CD14-positive monocyte (primary cell): ENCODE measurements at regions not wholly inside any gene's neighbourhood (a gene's known extent, or its start where the extent isn't known, plus 50 kb on each side); places are given as distances from the start of the nearest gene placed in this dataset.

ENCODE experiments used
- DNase-seq, 3 donors: peaks; one replicate each; pipeline ENCODE4 v3.0.0-alpha.2; 2011 to 2022
- H2AFZ ChIP-seq: 2 replicates; pipeline ENCODE4 v1.6.0; 2012; ENCODE audit warnings: mild to moderate bottlenecking, low read depth, low read length, inconsistent platforms; ENCODE audit not compliant: insufficient read depth, poor library complexity, severe bottlenecking
- H3K27ac ChIP-seq, 2 donors: 1 replicate in 1 of 2; 2 replicates in 1 of 2; pipeline ENCODE4 v1.5.1; 2012 to 2013; ENCODE audit warnings: low read length in 2 of 2, control low read depth in 1 of 2, inconsistent platforms in 1 of 2, low read depth in 1 of 2, mild to moderate bottlenecking in 1 of 2
- H3K27me3 ChIP-seq, 2 donors: one replicate each; pipeline versions ENCODE4 v1.6.0 to v1.6.1; 2011 to 2013; ENCODE audit warnings: low read length in 2 of 2; ENCODE audit not compliant: control insufficient read depth in 2 of 2, insufficient read depth in 2 of 2
- H3K36me3 ChIP-seq, 2 donors: replicated peaks in 1 of 2; 1 replicate in 1 of 2; 2 replicates in 1 of 2; pipeline versions ENCODE4 v1.5.1 to v1.6.1; 2012 to 2013; ENCODE audit warnings: low read length in 2 of 2, control low read depth in 1 of 2, inconsistent platforms in 1 of 2, mild to moderate bottlenecking in 1 of 2; ENCODE audit not compliant: insufficient read depth in 2 of 2, control insufficient read depth in 1 of 2
- H3K4me1 ChIP-seq, 2 donors: 1 replicate in 1 of 2; 2 replicates in 1 of 2; pipeline versions ENCODE4 v1.5.1 to v1.6.1; 2012 to 2013; ENCODE audit warnings: low read length in 2 of 2, control low read depth in 1 of 2, inconsistent platforms in 1 of 2, mild to moderate bottlenecking in 1 of 2, moderate library complexity in 1 of 2; ENCODE audit not compliant: insufficient read depth in 2 of 2, control insufficient read depth in 1 of 2
- H3K4me2 ChIP-seq: replicated peaks from 2 replicates; pipeline ENCODE3; 2012; ENCODE audit warnings: low read length, moderate library complexity, mild to moderate bottlenecking; ENCODE audit not compliant: poor library complexity, severe bottlenecking; ENCODE audit errors: extremely low read depth
- H3K4me3 ChIP-seq, 3 experiments: fragments of 200-600 bp in 1 of 3; sonication (generic) in 1 of 3; replicated peaks in 1 of 3; 1 replicate in 2 of 3; 2 replicates in 1 of 3; pipeline ENCODE4 v1.5.1; 2011 to 2013; ENCODE audit warnings: low read length in 3 of 3, mild to moderate bottlenecking in 3 of 3, control low read depth in 2 of 3, low read depth in 2 of 3, inconsistent platforms in 1 of 3, moderate library complexity in 1 of 3
- H3K79me2 ChIP-seq: 2 replicates; pipeline ENCODE4 v1.6.0; 2012; ENCODE audit warnings: mild to moderate bottlenecking, control low read depth, inconsistent platforms, low read length, moderate library complexity; ENCODE audit not compliant: insufficient read depth
- H3K9ac ChIP-seq: 2 replicates; pipeline ENCODE4 v1.6.0; 2017; ENCODE audit warnings: low read length, mild to moderate bottlenecking; ENCODE audit not compliant: insufficient read depth, poor library complexity, severe bottlenecking
- H3K9me3 ChIP-seq, 2 donors: replicated peaks in 1 of 2; 1 replicate in 1 of 2; 2 replicates in 1 of 2; pipeline versions ENCODE4 v1.5.1 to v1.6.1; 2012 to 2013; ENCODE audit warnings: low read length in 2 of 2, control low read depth in 1 of 2; ENCODE audit not compliant: control insufficient read depth in 1 of 2, insufficient read depth in 1 of 2
- H4K20me1 ChIP-seq: 2 replicates; pipeline ENCODE4 v1.6.0; 2012; ENCODE audit warnings: mild to moderate bottlenecking, low read length, control low read depth, moderate library complexity; ENCODE audit not compliant: insufficient read depth
- H3K27ac Mint-ChIP-seq, 7 donors: one replicate each; pipeline ENCODE4 v1.8.0; 2020; ENCODE audit warnings: mild to moderate bottlenecking in 7 of 7, mixed read lengths in 7 of 7, moderate library complexity in 6 of 7, inconsistent platforms in 2 of 7
- H3K27me3 Mint-ChIP-seq, 3 donors: one replicate each; pipeline ENCODE4 v1.8.0; 2021 to 2022; ENCODE audit warnings: low read depth in 3 of 3, mild to moderate bottlenecking in 3 of 3, mixed read lengths in 3 of 3, moderate library complexity in 3 of 3, inconsistent platforms in 1 of 3
- H3K36me3 Mint-ChIP-seq, 2 donors: one replicate each; pipeline ENCODE4 v1.8.0; 2020; ENCODE audit warnings: mixed read lengths in 2 of 2, inconsistent platforms in 1 of 2, mild to moderate bottlenecking in 1 of 2
- H3K4me1 Mint-ChIP-seq: one replicate; pipeline ENCODE4 v1.8.0; 2020; ENCODE audit warnings: mild to moderate bottlenecking, mixed read lengths
- H3K4me3 Mint-ChIP-seq, 2 donors: one replicate each; pipeline ENCODE4 v1.8.0; 2020; ENCODE audit warnings: mild to moderate bottlenecking in 2 of 2, mixed read lengths in 2 of 2, moderate library complexity in 1 of 2
- H3K9me3 Mint-ChIP-seq, 7 donors: one replicate each; pipeline ENCODE4 v1.8.0; 2020 to 2022; ENCODE audit warnings: mixed read lengths in 7 of 7, mild to moderate bottlenecking in 6 of 7, moderate library complexity in 6 of 7, inconsistent platforms in 2 of 7
- WGBS: methylation state at CpG from one replicate; pipeline ENCODE4 v1.1.5; 2013; ENCODE audit warnings: missing lambda C conversion rate; ENCODE audit not compliant: insufficient coverage; 5-methylcytosine and 5-hydroxymethylcytosine counted together
- intact Hi-C, 2 donors: fragments of 100-400 bp; cut with micrococcal nuclease; formaldehyde crosslinking; loops; one replicate each; pipeline versions ENCODE4 v1.15.0 to v1.15.1; 2023
- TF ChIP-seq, protein P1 (sequence below): fragments of 200-600 bp; IDR thresholded peaks from one replicate; pipeline ENCODE4 v1.8.0; 2022; ENCODE audit warnings: antibody characterized with exemption, mild to moderate bottlenecking

GRCh38 chr3:19725000-19725399, 209.0 kb downstream of the EFHB start:
- Histone ChIP-seq H3K27me3 (no peaks in the 10 kb centered on the region), H4K20me1 (no peaks in the 10 kb centered on the region), H3K4me2 (no peak overlapping the region), H2AFZ (no peak overlapping the region), H3K27ac (no peak overlapping the region), H3K9ac (no peak overlapping the region), H3K36me3 (no peaks in the 10 kb centered on the region), H3K9me3 (peaks cover 0 to 3% of the 10 kb centered on the region in 2 donors), H3K4me1 (peaks cover 0 to 2% of the 10 kb centered on the region in 2 donors), H3K4me3 (no peak overlapping the region), H3K79me2 (no peaks in the 10 kb centered on the region)
- Mint-ChIP-seq H3K4me1 (peaks cover 11% of the 10 kb centered on the region), H3K27ac (no peak overlapping the region), H3K36me3 (no peaks in the 10 kb centered on the region), H3K9me3 (peaks cover 3 to 22% (median 14%) of the 10 kb centered on the region in 7 donors), H3K4me3 (no peak overlapping the region), H3K27me3 (peaks cover 0 to 3% (median 0%) of the 10 kb centered on the region in 3 donors)
- intact Hi-C loops = no loop called here
- 87% methylated on average over 2 of the region's 3 CpGs for WGBS
- DNase-seq = no peak
- TF ChIP-seq, protein P1, sequence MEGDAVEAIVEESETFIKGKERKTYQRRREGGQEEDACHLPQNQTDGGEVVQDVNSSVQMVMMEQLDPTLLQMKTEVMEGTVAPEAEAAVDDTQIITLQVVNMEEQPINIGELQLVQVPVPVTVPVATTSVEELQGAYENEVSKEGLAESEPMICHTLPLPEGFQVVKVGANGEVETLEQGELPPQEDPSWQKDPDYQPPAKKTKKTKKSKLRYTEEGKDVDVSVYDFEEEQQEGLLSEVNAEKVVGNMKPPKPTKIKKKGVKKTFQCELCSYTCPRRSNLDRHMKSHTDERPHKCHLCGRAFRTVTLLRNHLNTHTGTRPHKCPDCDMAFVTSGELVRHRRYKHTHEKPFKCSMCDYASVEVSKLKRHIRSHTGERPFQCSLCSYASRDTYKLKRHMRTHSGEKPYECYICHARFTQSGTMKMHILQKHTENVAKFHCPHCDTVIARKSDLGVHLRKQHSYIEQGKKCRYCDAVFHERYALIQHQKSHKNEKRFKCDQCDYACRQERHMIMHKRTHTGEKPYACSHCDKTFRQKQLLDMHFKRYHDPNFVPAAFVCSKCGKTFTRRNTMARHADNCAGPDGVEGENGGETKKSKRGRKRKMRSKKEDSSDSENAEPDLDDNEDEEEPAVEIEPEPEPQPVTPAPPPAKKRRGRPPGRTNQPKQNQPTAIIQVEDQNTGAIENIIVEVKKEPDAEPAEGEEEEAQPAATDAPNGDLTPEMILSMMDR = no peak

DNA sequence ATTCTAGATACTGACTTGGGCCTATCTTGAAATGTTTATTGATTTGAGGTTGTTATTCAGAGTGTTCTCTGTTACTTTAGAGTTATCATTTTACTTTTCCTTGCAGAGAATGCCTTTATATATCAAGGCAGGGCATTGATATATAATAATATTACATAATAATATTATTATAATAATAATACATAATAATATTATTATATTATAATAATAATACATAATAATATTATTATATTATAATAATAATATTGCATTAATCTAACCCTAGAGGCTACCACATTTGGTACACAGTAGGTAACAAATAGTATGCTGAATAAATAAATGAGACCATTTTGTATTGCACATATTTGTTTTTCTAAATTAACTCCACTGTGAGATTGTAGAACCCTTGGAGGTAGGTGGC, 216.3 kb downstream of the EFHB start:
- no peaks in the 10 kb centered on the region for H3K4me1 Mint-ChIP-seq
- peaks cover 0 to 4% (median 0%) of the 10 kb centered on the region in 3 donors for H3K27me3 Mint-ChIP-seq
- Histone ChIP-seq H3K27me3 (no peaks in the 10 kb centered on the region), H4K20me1 (no peaks in the 10 kb centered on the region), H3K4me1 (no peaks in the 10 kb centered on the region), H3K27ac (no peak overlapping the region), H3K4me2 (no peak overlapping the region), H3K9ac (no peak overlapping the region), H3K36me3 (no peaks in the 10 kb centered on the region), H3K79me2 (no peaks in the 10 kb centered on the region), H3K4me3 (no peak overlapping the region), H3K9me3 (no peaks in the 10 kb centered on the region), H2AFZ (no peak overlapping the region)
- peaks cover 0 to 11% (median 3%) of the 10 kb centered on the region in 7 donors for H3K9me3 Mint-ChIP-seq
- no peak overlapping the region for H3K27ac Mint-ChIP-seq
- no peak overlapping the region for H3K4me3 Mint-ChIP-seq
- no peak for DNase-seq
- TF ChIP-seq, protein P1 = no peak
- H3K36me3 Mint-ChIP-seq = no peaks in the 10 kb centered on the region
- intact Hi-C loops = no loop called here
